Epithelial cell of esophagus (primary cell): ENCODE measurements at regions not wholly inside any gene's neighbourhood (a gene's known extent, or its start where the extent isn't known, plus 50 kb on each side); places are given as distances from the start of the nearest gene placed in this dataset.

Experiments used
- DNase-seq: peaks from one replicate; pipeline ENCODE4 v3.0.0; 2010; ENCODE audit warnings: low read depth
- H3K4me3 ChIP-seq: 2 replicates; pipeline ENCODE4 v1.5.1; 2011; ENCODE audit warnings: mild to moderate bottlenecking, low read length, control low read depth
- TF ChIP-seq, protein P1 (sequence below): IDR thresholded peaks from 2 replicates; pipeline ENCODE4 v1.5.1; 2011; ENCODE audit warnings: low read depth, mild to moderate bottlenecking, low read length, control low read depth, inconsistent platforms; ENCODE audit not compliant: insufficient read depth; ENCODE audit errors: missing control alignments

DNA sequence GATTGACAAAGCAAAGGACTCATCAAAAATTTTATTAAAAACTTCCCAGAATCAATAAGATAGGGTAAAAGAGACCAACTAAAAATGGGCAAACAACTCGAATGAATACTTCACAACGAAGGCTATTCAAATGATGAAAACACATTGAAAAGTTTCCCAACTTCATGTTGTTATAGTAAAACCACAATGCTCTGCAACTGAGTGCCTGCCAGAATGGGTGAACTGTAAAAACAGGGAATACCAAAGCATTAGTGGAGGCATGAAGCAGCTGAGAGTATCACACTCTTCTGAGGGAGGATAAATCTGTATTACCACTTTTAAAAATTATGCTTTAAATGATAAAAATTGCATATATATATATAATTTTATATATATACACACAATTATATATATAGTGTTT, 1214.7 kb downstream of the SORCS3 start:
- no peak overlapping the region for H3K4me3 ChIP-seq
- no peak for DNase-seq
- TF ChIP-seq, protein P1, sequence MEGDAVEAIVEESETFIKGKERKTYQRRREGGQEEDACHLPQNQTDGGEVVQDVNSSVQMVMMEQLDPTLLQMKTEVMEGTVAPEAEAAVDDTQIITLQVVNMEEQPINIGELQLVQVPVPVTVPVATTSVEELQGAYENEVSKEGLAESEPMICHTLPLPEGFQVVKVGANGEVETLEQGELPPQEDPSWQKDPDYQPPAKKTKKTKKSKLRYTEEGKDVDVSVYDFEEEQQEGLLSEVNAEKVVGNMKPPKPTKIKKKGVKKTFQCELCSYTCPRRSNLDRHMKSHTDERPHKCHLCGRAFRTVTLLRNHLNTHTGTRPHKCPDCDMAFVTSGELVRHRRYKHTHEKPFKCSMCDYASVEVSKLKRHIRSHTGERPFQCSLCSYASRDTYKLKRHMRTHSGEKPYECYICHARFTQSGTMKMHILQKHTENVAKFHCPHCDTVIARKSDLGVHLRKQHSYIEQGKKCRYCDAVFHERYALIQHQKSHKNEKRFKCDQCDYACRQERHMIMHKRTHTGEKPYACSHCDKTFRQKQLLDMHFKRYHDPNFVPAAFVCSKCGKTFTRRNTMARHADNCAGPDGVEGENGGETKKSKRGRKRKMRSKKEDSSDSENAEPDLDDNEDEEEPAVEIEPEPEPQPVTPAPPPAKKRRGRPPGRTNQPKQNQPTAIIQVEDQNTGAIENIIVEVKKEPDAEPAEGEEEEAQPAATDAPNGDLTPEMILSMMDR, result no peak

DNA sequence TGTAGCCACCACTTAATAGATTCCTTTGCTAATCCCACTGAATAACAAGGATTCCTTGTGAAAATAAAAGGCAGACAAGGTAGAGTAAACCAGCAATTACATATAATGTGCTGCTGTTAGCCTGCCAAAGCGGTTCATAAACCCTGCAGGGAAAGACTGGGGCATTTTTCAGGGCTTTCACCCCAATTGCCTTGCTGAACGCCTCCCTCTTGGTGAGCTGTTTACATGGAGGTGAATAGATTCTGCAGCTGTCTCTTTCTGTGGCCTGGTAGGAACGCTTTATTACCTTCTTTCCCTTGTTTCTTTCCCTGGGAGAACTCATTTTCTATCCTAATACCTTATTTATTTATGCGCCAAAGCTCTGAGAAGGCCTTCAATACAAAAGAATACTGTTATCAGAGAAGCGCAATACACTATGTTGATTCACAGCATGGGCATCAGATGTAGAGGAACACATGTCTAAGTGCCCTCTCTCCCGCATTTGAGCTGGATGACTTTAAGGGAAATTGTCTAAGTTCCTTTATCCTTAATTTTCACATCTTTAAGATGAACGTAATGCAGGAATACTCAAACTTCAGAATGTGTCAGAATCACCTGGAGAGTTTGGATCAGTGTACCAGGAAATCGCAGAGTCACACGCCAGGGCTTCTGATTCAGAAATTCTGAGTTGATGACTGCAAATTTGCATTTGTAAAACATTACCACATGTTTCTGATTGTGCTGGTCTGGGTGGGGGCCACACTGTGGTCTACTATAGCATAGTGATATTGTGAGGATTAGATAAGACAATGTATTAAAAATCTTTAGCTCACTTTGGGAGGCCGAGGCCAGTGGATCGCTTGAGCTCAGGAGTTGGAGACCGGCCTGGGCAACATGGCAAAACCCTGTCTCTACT, 1203.8 kb downstream of the SORCS3 start:
- TF ChIP-seq, protein P1, result no peak
- no peak overlapping the region for H3K4me3 ChIP-seq
- no peak for DNase-seq

DNA sequence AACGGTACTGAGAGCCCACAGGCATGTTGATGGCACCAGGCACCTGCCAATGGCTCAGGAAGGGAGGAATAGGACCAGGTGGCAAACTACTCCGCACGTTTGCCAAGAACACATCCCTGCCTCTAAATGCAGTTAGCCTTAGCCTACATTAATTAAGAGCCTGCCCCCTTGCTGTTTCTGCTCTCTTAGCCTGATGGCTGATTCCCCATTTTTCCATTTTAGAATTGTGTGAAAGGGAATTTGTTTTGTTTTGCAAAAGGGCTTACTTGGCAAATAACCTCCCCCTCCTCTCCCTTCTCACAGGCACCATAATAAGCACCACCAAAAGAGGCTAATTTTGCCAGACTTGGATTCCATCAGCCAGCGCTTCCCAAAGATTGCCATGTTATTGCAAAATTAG, 1203.2 kb downstream of the SORCS3 start:
- H3K4me3 ChIP-seq, result no peak overlapping the region
- no peak for DNase-seq
- TF ChIP-seq, protein P1, result no peak

DNA sequence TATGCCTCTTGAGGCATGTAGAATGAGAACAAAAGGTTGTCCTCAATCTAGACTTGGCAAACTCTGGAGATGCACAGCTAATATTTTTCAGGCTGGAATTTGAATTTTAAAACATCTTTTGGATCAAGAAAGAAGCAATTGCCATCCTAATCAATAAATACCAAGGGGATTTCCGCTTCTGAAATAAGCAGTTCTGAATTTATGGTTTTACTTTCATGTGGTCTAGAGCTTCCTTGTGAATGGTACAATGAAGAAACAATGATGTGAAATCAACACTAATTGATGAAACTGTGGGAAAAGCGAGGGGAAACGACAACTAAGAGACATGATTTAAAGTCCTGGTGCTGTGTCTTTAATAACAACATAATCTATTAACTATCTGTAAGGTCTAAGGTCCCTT, 1202.7 kb downstream of the SORCS3 start:
- H3K4me3 ChIP-seq, result no peak overlapping the region
- DNase-seq, result no peak
- TF ChIP-seq, protein P1, result no peak

DNA sequence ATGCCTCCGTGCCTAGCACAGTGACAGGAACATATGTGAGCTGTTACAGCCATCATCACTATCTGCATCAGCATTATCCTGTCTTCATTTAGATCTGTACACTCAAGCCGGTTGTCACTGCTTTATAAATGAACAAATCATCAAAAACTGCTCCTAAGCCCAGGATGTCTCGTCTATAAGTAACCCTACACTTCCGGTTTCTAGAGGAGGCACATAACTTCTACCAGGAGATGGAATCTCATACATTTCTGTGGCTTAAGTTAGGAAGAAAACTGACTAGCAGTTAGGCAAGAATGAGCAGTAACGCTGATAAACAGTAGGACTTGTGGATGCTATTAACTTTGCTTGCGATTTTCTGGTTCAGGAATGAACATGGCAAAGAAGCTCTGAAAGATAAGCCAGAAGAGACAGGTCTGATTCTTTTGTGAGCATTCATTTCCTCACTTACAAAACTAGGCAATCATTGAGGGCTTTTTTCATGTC, 1199.2 kb downstream of the SORCS3 start:
- H3K4me3 ChIP-seq, result no peak overlapping the region
- TF ChIP-seq, protein P1, result no peak
- DNase-seq, result no peak

DNA sequence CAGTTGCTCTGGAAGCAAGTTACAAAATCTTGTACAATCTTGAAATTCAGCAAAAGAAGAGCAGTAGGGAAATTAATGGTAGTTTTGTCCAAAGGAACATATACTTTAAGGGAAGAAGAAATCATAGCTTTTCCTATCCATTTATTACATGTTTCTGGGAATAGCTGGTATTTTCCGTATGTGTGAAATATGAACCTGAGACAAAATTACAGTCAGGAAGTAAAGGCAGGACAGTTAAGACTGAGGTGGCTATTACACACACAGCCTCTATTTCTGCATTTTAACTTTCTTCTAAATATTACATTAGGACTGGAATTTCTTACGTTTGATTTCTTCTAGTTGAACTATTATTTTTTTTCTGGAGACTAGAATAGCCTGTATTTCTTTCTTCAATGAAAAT, 1197.3 kb downstream of the SORCS3 start:
- no peak overlapping the region for H3K4me3 ChIP-seq
- TF ChIP-seq, protein P1, result no peak
- no peak for DNase-seq
